Urinary bladder (tissue), 3 donors: ENCODE measurements at regions not wholly inside any gene's neighbourhood (a gene's known extent, or its start where the extent isn't known, plus 50 kb on each side); places are given as distances from the start of the nearest gene placed in this dataset.

Experiments
- DNase-seq: peaks from one replicate; pipeline ENCODE4 v3.0.0-alpha.2; 2015; ENCODE audit errors: extremely low spot score
- H3K27ac ChIP-seq: one replicate; pipeline ENCODE4 v1.5.1; 2013; ENCODE audit warnings: low read depth, mild to moderate bottlenecking, moderate library complexity
- H3K36me3 ChIP-seq: one replicate; pipeline ENCODE4 v1.6.1; 2013; ENCODE audit warnings: mild to moderate bottlenecking, moderate library complexity; ENCODE audit not compliant: insufficient read depth
- H3K4me1 ChIP-seq: one replicate; pipeline ENCODE4 v1.6.1; 2013; ENCODE audit warnings: mild to moderate bottlenecking, moderate library complexity; ENCODE audit not compliant: insufficient read depth
- H3K4me3 ChIP-seq: one replicate; pipeline ENCODE4 v1.5.1; 2013; ENCODE audit warnings: low read depth, low read length
- WGBS: extraction: QIAGEN DNeasy Blood & Tissue Kit; methylation state at CpG from one replicate; pipeline ENCODE4 v1.1.7; 2013; 5-methylcytosine and 5-hydroxymethylcytosine counted together
- donor health status: healthy with polysubstance abuse.
- donor health status: healthy.

DNA sequence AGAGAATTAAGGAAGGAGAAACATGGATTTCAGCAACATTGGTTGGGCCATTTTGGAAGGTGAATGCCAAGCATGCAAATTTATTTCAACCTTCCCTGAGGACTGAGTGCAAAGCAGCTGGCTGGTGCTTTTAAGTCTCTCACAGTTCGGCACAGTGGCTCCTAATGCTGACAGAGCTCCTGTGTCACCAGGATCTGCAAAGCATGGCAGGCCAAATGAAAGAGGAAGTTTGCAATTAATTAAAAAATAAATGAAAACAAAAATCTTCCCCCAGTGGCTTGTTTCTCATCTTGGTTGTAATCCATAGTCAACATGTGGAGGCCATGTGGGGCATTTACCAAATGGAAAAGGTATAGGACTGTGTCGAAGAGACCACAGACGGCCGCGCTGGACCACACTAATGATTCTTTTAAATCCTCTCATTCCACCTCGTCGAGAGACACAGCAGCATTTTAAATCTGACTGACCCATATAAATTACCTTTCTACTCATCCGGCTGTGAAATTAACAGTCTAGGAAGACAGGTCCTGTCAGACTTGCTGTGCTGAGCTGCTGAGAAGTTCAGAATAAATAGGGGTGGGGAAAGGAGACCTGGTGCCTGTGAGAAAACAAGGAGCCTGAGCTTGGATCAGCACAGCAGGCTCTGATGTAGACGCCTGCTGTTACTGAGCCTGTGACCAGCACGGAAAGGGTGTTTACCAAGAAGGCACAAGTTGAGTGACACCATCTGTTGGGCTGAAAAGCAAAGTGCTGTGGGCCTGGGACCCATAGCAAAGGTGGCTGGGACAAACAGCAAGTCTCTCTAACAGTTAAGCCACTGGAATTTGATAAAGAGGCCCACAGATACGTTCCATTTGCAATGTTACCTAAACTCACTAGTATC is 136.0 kb upstream of the COL1A2 start:
- H3K36me3 ChIP-seq: no peaks in the 10 kb centered on the region
- WGBS: 83% methylated on average over 11 of the region's 11 CpGs
- no peak overlapping the region for H3K27ac ChIP-seq
- no peak overlapping the region for H3K4me3 ChIP-seq
- H3K4me1 ChIP-seq: no peaks in the 10 kb centered on the region
- no peak for DNase-seq

DNA sequence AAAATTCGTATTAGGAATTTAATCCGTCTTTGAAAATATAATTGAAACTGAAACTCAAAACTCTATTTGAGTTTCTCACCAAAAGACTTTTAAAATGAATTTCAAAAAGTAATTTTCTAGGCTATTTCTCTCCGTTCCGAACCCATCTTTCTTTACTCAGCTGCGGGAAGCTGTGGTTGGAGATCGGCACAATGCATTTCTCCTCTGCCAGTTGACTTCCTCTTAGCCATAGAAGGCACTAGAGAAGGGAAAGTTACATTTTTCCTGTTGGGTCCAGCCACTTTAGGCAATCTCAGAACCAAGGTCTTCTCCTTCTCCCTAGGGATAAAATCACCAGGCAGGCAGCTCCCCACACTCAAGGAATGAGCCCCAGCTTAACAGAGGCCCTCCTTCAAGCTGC is 133.6 kb upstream of the COL1A2 start:
- H3K27ac ChIP-seq: no peak overlapping the region
- no peak overlapping the region for H3K4me3 ChIP-seq
- no peaks in the 10 kb centered on the region for H3K36me3 ChIP-seq
- 89% methylated on average over 6 of the region's 6 CpGs for WGBS
- no peaks in the 10 kb centered on the region for H3K4me1 ChIP-seq
- no peak for DNase-seq

DNA sequence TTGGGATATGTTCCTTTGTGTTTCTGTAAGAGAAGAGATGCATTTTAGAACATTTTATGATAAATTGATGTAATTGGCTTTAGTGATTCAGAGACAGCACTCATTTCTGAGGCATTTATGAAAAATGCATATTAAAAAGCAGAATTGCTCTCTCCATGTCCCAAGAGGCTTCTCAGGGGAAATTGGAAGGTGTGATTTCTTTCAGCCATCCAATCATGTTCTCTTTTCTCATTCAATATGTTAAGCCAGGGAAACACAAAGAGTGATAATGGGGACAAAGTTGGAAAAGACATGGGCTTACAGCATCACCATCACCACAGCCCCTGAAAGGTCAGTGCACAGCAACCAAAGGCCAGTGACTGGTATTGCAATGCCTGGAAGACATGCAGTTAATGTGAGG is 129.9 kb upstream of the COL1A2 start:
- DNase-seq: no peak
- no peaks in the 10 kb centered on the region for H3K36me3 ChIP-seq
- H3K4me3 ChIP-seq: no peak overlapping the region
- H3K27ac ChIP-seq: no peak overlapping the region
- no peaks in the 10 kb centered on the region for H3K4me1 ChIP-seq

DNA sequence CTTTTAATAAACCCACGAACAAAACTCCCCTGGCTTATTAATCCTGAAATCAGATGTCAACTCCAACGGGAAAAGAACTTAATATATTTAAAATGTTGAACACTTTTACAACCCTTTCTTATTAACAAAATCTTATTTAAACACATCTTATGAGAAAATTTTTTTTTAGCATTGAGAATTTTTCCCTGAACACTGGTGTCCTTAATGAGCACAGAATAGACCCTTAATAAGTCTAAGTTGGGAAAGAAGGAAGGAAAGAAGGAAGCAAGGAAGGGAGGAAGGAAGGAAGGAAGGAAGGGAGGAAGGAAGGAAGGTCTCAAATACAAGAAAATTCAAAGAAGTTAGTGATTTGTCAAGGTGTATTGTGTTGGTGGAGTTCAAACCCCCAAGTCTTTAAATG is 129.2 kb upstream of the COL1A2 start:
- H3K36me3 ChIP-seq: no peaks in the 10 kb centered on the region
- WGBS: 87% methylated on average over 2 of the region's 2 CpGs
- no peaks in the 10 kb centered on the region for H3K4me1 ChIP-seq
- no peak for DNase-seq
- H3K27ac ChIP-seq: no peak overlapping the region
- no peak overlapping the region for H3K4me3 ChIP-seq

DNA sequence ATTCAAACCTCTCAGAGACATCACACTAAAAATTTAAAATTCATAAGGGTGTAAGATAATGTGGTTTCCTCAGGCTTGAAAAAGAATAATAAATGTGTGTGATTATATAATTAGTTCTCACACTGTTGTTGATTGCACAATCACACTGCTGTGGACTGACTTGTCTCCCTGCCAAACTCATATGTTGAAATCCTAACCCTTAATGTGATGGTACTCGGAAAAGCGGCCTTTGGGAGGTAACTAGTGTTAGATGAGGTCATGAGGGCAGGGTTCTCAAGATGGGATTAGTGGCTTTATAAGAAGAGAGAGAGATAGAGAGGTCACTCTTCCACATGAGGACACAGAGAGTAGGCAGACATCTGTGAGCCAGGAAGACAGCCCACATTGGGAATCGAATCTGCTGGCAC is 128.5 kb upstream of the COL1A2 start:
- 61% methylated on average over 3 of the region's 3 CpGs for WGBS
- H3K4me3 ChIP-seq: no peak overlapping the region
- DNase-seq: no peak
- H3K4me1 ChIP-seq: no peaks in the 10 kb centered on the region
- no peak overlapping the region for H3K27ac ChIP-seq
- no peaks in the 10 kb centered on the region for H3K36me3 ChIP-seq

DNA sequence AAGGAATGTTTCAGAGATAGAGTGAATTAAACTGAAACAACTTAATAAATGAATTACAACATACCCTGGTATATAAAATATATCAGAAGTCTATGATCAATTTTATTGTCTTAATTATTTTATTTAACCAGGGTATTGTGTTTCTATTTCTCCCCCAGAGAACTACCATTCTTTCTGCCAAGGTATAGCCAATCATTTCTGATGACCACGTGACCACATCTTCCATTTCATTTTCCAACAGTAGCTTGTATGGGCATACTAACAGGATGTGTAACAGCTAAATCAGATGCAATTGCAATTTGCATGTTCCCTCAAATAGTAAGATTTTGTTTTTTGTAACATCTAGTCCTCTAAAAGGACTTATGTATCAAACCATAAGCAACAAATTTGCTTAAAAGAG is 123.9 kb upstream of the COL1A2 start:
- Histone ChIP-seq H3K36me3 (no peaks in the 10 kb centered on the region), H3K4me3 (no peak overlapping the region), H3K4me1 (no peaks in the 10 kb centered on the region), H3K27ac (no peak overlapping the region)
- 91% methylated on average over 1 of the region's 1 CpG for WGBS
- DNase-seq: no peak

DNA sequence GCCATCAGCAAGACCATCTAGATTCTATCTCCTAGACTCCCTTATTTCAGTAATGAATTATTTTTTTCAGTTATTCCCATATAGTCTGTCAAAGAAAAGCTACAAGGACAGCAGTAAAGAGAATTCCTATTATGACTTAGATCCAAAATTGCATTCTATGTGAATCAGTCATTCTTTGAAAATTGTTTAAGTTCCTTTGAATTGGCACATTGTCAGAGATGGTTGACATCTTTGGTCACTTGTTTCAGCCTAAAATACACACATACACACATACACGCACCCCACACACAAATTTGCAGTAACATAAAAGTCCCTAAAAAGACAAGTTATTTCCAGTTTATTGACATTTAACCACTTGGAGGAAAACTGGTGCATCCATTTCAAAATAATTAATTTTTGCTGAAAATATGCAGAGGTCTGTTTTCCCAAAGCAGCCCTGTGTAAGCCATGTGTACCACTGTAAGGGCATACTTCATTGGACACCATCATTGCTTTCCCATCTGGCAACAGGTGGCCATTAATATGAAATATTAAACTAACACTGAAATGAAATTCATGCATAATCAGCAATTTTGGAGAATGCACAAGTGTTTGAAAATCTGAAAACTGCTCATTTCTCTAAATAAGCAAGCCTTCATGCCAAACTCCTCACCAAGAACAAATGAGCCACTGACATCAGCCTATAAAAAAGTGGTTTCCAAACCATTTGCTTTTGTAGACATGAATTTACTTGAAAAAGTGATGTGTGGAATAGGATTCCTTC is 121.7 kb upstream of the COL1A2 start:
- H3K36me3 ChIP-seq: no peaks in the 10 kb centered on the region
- DNase-seq: no peak
- 88% methylated on average over 1 of the region's 1 CpG for WGBS
- no peak overlapping the region for H3K4me3 ChIP-seq
- no peak overlapping the region for H3K27ac ChIP-seq
- H3K4me1 ChIP-seq: no peaks in the 10 kb centered on the region

DNA sequence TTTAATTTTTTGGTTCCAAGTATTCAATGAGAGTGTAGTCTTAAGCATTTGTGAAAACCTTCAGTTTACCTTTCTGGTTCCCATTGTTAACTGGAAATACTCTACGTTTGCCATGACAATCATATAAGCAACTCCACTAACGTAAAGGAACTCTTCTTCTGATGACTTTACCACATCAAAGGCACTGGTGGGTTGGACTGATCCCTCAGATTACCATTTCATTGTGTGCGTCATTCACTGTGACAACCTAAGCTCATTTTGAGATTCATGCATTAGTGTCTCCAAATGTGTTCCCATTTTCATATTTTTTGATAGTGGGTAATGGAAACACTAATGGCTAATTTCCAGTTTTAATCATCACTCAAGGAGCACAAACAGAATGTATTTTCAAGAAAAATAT is 119.9 kb upstream of the COL1A2 start:
- 81% methylated on average over 3 of the region's 3 CpGs for WGBS
- DNase-seq: no peak

DNA sequence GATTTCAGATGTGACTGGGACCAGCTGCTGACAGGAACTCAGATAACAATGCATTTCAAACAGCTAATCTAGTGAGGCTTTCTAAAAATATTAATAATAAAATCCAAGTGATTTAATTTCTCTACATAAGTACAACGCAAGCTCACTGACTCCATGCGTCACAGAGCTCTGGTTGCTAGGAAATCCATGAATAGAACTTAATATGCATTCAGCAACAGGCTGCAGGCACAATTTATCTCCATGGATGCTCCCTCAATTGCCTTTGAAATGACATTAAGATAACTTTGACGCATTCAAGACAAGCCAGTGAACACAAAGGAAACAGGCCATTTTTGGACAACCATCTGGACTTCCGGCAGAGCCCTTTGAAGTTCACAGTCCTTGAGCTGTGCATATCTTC is 118.7 kb upstream of the COL1A2 start:
- no peaks in the 10 kb centered on the region for H3K36me3 ChIP-seq

More for the DNA sequence above, 119.9 kb upstream of the COL1A2 start:
- Histone ChIP-seq H3K4me1 (no peaks in the 10 kb centered on the region), H3K4me3 (no peak overlapping the region), H3K36me3 (no peaks in the 10 kb centered on the region), H3K27ac (no peak overlapping the region)

DNA sequence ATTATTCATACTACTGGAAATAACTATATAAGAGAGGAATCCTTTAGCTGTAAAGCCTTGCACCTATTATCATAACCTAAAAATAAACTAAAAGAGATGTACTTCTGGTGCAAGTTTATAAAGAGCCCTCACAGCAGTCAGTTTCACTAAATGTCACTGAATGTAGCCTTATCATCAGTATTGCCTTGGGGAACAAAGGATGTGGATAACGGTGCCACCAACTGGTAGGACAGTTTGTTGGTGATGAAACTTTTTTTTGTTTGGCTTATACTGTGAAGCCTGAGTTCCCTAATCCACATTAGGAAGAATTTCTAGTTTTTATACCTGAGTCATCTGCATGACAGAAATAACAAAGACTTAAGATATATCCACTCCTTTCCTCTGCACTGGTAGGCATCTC is 117.9 kb upstream of the COL1A2 start:
- no peak overlapping the region for H3K4me3 ChIP-seq
- DNase-seq: no peak
- no peak overlapping the region for H3K27ac ChIP-seq
- H3K36me3 ChIP-seq: no peaks in the 10 kb centered on the region
- H3K4me1 ChIP-seq: no peaks in the 10 kb centered on the region
- WGBS: 38% methylated on average over 1 of the region's 1 CpG

More for the DNA sequence above, 118.7 kb upstream of the COL1A2 start:
- 33% methylated on average over 4 of the region's 4 CpGs for WGBS
- no peak overlapping the region for H3K4me3 ChIP-seq
- no peaks in the 10 kb centered on the region for H3K4me1 ChIP-seq
- H3K27ac ChIP-seq: no peak overlapping the region
- peak; percentile 42 for DNase-seq

DNA sequence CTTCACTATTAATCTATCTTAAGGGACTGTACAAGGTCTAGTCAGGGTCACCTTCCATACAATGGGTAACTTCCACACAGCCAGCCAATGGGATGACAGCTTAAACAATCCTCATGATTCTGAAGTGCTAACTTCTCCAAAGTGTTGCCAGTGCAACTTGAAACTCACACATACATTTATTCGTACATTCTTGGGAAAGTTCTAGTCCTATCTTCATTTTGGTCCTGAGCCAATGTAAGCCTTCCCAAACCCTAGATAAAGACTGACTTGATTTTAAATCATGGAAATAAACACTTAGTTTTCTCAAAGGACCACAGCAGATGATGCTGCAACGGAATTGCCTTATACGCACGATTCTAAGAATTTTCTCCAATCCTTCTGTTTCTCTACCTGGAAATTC is 117.5 kb upstream of the COL1A2 start:
- WGBS: 68% methylated on average over 4 of the region's 4 CpGs
- H3K36me3 ChIP-seq: no peaks in the 10 kb centered on the region
- H3K4me1 ChIP-seq: no peaks in the 10 kb centered on the region
- H3K27ac ChIP-seq: no peak overlapping the region
- no peak for DNase-seq
- H3K4me3 ChIP-seq: no peak overlapping the region

DNA sequence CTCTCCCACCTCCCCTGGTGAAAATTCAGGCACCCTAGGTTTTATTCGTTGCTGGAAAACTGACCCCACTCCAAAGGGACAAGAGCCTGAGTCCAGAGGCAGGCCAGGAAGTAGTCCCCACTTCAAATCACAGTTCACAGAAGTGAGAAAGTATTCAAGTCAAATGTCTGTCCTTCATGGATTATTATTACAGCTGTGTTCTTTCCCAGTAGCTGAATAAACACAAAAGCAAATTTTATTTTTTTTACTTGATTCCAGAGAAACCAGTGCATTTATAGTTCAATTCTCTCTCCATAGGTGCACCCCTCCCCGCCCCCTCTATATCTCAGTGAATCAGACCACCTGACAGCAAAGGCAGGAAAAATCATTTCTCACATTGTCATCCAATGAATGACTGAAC is 113.8 kb upstream of the COL1A2 start:
- 71% methylated on average over 2 of the region's 2 CpGs for WGBS
- H3K4me3 ChIP-seq: no peak overlapping the region
- no peak overlapping the region for H3K27ac ChIP-seq
- H3K4me1 ChIP-seq: no peaks in the 10 kb centered on the region
- no peaks in the 10 kb centered on the region for H3K36me3 ChIP-seq
- no peak for DNase-seq

DNA sequence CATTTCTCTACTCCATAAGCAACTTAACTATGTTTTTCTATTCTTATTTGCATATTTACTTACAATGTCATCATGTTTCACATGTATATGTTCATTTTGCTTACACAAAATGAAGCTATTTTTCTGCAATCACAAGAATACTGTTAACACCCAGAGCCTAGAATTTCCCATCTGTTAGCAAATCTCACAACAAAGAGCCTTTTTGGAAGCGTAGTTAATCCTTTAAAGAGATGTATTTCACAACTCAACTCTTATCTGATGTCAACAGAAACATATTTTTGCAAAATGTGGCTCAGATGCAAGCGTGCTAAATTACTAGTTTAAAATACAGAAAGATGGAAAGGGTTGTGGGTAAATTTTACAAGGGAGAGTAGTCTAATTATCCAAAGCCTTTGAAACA is 110.6 kb upstream of the COL1A2 start:
- H3K36me3 ChIP-seq: no peaks in the 10 kb centered on the region
- no peak overlapping the region for H3K27ac ChIP-seq
- no peak overlapping the region for H3K4me3 ChIP-seq
- no peaks in the 10 kb centered on the region for H3K4me1 ChIP-seq
- no peak for DNase-seq
- 60% methylated on average over 2 of the region's 2 CpGs for WGBS

DNA sequence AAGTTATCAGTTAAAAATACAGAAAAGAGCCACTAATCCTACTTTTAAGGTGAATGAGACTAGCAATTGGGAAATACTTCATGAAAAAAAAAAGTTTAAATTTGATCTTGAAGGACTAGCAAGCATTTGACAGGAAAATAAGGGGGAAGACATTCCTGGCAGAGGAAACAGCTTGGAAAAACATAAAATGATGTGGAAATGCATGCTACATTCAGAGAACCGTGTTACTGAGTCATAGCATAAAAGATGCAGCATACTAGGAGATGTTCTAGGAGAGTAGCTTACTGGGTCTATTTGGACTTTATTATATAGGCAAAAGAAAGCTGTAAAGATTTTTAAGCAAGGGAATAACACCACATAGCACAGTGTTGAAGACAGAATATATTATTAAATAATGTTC is 108.6 kb upstream of the COL1A2 start:
- Histone ChIP-seq H3K4me1 (no peaks in the 10 kb centered on the region), H3K36me3 (no peaks in the 10 kb centered on the region), H3K27ac (no peak overlapping the region), H3K4me3 (no peak overlapping the region)
- no peak for DNase-seq
- WGBS: 49% methylated on average over 1 of the region's 1 CpG
